ENCODE measurements at regions not wholly inside any gene's neighbourhood (a gene's known extent, or its start where the extent isn't known, plus 50 kb on each side); places are given as distances from the start of the nearest gene placed in this dataset.

GRCh38 chr16:86215979-86216585 lies 294.2 kb upstream of the FOXF1 start:
- intact Hi-C loops (cut with DNase I; ENCODE audit: low total_unique reads), result loop anchor here (10.0 kb wide), 1 partner anchor 1171 kb away; no protein-coding TSS in a partner anchor
- peak in 1 of 2 donors; percentile 75 for DNase-seq (ENCODE audit: low spot score in 2 of 2)
- H3K4me3 ChIP-seq (ENCODE audit: low read depth, poor library complexity, severe bottlenecking), result no peak overlapping the region
- 91 to 92% methylated on average over 5 to 9 of the region's 9 CpGs for WGBS, 2 donors
- TF ChIP-seq CTCF (IDR thresholded peaks at IDR 0.05) (no peak), POLR2A (IDR thresholded peaks at IDR 0.05) (no peak)

DNA sequence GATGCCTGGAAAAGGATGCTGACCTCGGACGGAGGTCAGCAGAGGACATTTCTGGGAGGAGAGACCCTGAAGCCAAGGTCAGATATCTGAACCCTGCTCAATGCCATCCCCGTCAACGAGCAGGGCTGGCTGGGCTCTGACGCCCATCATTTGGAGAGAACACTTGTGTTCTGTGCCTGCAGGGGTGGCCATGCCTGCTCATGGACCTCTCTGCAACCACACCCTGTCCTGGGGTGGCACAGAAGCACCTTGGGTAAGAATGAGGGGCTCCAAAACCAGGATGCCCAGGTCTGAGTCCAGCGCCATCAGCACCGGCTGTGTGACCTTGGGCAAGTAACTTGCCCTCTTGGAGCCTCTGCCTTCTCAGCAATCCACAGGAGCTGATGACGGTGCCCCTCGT lies 293.7 kb upstream of the FOXF1 start:
- peak in 1 of 2 donors; percentile 76 for DNase-seq (ENCODE audit: low spot score in 2 of 2)
- TF ChIP-seq CTCF (IDR thresholded peaks at IDR 0.05) (no peak), POLR2A (IDR thresholded peaks at IDR 0.05) (no peak)
- intact Hi-C loops (cut with DNase I; ENCODE audit: low total_unique reads), result loop anchor here (10.0 kb wide), 1 partner anchor 1172 kb away; no protein-coding TSS in a partner anchor
- 89 to 92% methylated on average over 7 to 9 of the region's 9 CpGs for WGBS, 2 donors
- H3K4me3 ChIP-seq (ENCODE audit: low read depth, poor library complexity, severe bottlenecking), result no peak overlapping the region

DNA sequence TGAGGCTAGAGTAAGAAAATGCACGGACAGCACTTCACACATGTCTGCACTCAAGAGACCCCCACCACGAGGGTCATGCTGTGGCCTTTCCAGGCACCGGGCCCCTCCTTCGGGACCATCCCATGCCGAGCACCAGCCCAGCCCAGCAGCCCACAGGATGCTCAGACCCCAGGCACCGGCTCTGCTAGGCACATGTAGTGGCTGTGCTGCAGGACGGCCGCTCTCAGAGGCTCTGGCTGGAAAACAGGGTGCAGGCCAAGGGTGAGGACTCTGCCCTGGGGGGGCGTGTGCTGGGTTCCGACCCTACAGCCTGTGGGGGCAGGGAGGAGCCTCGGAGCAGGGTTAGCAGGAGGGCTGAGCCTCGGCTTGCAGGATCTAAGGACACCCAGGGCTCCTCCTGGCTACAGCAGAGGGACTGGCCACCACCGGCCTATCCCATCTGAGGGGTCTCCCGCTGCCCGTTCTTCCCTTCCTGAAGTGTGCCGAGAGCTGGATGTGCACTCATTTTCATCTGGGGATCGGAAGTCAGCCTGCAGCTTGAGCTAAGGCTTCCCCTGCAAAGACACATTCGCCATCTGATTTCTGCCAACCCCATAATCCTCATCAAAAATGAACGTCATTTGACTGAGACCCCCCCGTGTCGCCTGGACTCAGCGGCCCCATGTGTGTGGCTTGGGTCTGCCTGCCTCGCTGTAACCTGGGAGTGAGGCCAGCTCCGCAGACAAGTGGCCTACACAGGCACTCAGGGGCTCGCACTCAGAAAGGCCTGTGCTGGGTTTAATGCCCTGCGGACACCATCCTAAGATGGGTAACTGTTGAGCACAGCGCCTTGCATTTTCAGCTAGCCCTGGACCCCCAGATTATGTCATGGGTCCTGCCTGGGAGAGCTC lies 293.1 kb upstream of the FOXF1 start:
- intact Hi-C loops (cut with DNase I; ENCODE audit: low total_unique reads), result loop anchor here (10.0 kb wide), 1 partner anchor 1172 kb away; no protein-coding TSS in a partner anchor
- DNase-seq (ENCODE audit: low spot score in 2 of 2), result peak in 1 of 2 donors; percentile 74
- no peak for TF ChIP-seq CTCF (IDR thresholded peaks at IDR 0.05)
- no peak for TF ChIP-seq POLR2A (IDR thresholded peaks at IDR 0.05)
- WGBS, 2 donors, result 78 to 83% methylated on average over 20 to 24 of the region's 27 CpGs
- no peak overlapping the region for H3K4me3 ChIP-seq (ENCODE audit: low read depth, poor library complexity, severe bottlenecking)

- 72 to 82% methylated on average over 7 of the region's 7 CpGs for WGBS, 2 donors
- H3K4me3 ChIP-seq (ENCODE audit: low read depth, poor library complexity, severe bottlenecking), result no peak overlapping the region
- intact Hi-C loops (cut with DNase I; ENCODE audit: low total_unique reads), result loop anchor here (10.0 kb wide), 1 partner anchor 1173 kb away; no protein-coding TSS in a partner anchor
- DNase-seq (ENCODE audit: low spot score in 2 of 2), result peak in 1 of 2 donors; percentile 72
- TF ChIP-seq CTCF (IDR thresholded peaks at IDR 0.05) (no peak), POLR2A (IDR thresholded peaks at IDR 0.05) (no peak)
Measured at GRCh38 chr16:86217891-86218270, 292.4 kb upstream of the FOXF1 start.

DNA sequence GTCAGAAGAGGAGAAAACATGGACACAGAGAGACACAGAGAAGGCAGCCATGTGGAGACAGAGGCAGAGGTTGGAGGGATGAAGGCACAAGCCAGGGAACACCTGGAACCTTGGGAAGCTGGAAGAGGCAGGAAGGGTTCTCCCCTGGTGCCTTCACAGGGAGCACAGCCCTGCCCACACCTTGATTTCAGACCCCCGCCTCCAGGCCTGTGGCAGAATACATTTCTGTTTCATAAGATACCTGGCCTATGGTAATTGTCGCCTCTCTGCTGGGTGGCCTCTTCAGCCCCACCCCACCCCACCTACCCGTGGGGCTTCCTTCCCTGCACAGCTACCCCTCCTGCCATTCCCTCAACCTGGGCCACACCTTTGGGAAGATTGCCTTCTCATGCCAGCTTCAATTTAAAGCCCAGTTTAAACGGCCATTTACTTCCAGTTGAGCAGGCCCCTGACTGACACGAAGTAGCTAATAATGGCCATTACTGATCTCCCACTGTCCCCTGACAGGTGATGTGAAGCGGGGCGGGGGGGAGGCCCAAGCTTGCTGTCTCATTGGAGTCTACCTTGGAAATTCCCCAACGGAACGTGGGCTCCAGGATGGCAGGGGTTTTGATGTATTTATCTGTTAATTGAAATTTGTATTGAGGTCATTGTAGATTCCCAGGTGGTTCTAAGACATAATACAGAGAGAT lies 291.7 kb upstream of the FOXF1 start:
- H3K4me3 ChIP-seq (ENCODE audit: low read depth, poor library complexity, severe bottlenecking), result no peak overlapping the region
- TF ChIP-seq CTCF (IDR thresholded peaks at IDR 0.05), result no peak
- TF ChIP-seq POLR2A (IDR thresholded peaks at IDR 0.05), result no peak
- 56 to 62% methylated on average over 9 of the region's 9 CpGs for WGBS, 2 donors
- intact Hi-C loops (cut with DNase I; ENCODE audit: low total_unique reads), result loop anchor here (10.0 kb wide), 1 partner anchor 1174 kb away; no protein-coding TSS in a partner anchor
- DNase-seq (ENCODE audit: low spot score in 2 of 2), result peak in 1 of 2 donors; percentile 58

Measured in lower leg skin (tissue), 4 donors.